GM21825 (cell line): ENCODE measurements at regions not wholly inside any gene's neighbourhood (a gene's known extent, or its start where the extent isn't known, plus 50 kb on each side); places are given as distances from the start of the nearest gene placed in this dataset.
"Not testable (repeated sequence)": the region's sequence is repeated elsewhere in the genome, so short reads cannot be mapped to it uniquely, and the experiment has no call there.

Experiments
- ATAC-seq: cut with Tn5 transposase; IDR thresholded peaks from one replicate; pipeline ENCODE4 v1.9.1; 2021; ENCODE audit warnings: mild to moderate bottlenecking, moderate library complexity; ENCODE audit not compliant: unreplicated experiment

- ATAC-seq = not testable (repeated sequence)
Measured at GRCh38 chr7:119914119-119914518, 358.9 kb upstream of the KCND2 start.

- no peak for ATAC-seq
Measured at GRCh38 chr7:119916501-119916900, 356.5 kb upstream of the KCND2 start.

- no peak for ATAC-seq
Measured at GRCh38 chr7:119918185-119918584, 354.8 kb upstream of the KCND2 start.

- ATAC-seq = no peak
Measured at GRCh38 chr7:119919986-119920385, 353.0 kb upstream of the KCND2 start.

- ATAC-seq = no peak
Measured at GRCh38 chr7:119925581-119926289, 347.2 kb upstream of the KCND2 start.

GRCh38 chr7:119929891-119930290, 343.1 kb upstream of the KCND2 start:
- no peak for ATAC-seq

GRCh38 chr7:119931230-119931824, 341.6 kb upstream of the KCND2 start:
- ATAC-seq = no peak

GRCh38 chr7:119935418-119936025, 337.5 kb upstream of the KCND2 start:
- peak; percentile 57 for ATAC-seq

GRCh38 chr7:119936836-119937235, 336.1 kb upstream of the KCND2 start:
- no peak for ATAC-seq

- no peak for ATAC-seq
Measured at GRCh38 chr7:119937745-119938144, 335.2 kb upstream of the KCND2 start.

GRCh38 chr7:119943942-119944600, 328.9 kb upstream of the KCND2 start:
- no peak for ATAC-seq

GRCh38 chr7:119944601-119944972, 328.4 kb upstream of the KCND2 start:
- no peak for ATAC-seq

GRCh38 chr7:119945822-119946221, 327.2 kb upstream of the KCND2 start:
- no peak for ATAC-seq

- no peak for ATAC-seq
Measured at GRCh38 chr7:119949053-119949452, 323.9 kb upstream of the KCND2 start.

- ATAC-seq = not testable (repeated sequence)
Measured at GRCh38 chr7:119950390-119951041, 322.5 kb upstream of the KCND2 start.

GRCh38 chr7:119951614-119952013, 321.4 kb upstream of the KCND2 start:
- ATAC-seq = not testable (repeated sequence)

GRCh38 chr7:119957335-119957734, 315.6 kb upstream of the KCND2 start:
- no peak for ATAC-seq

GRCh38 chr7:119959811-119960210, 313.2 kb upstream of the KCND2 start:
- ATAC-seq = no peak

- ATAC-seq = no peak
Measured at GRCh38 chr7:119963654-119964053, 309.3 kb upstream of the KCND2 start.

GRCh38 chr7:119964065-119964464, 308.9 kb upstream of the KCND2 start:
- no peak for ATAC-seq

- no peak for ATAC-seq
Measured at GRCh38 chr7:119964788-119965542, 308.0 kb upstream of the KCND2 start.
